Astrocyte (in vitro differentiated cells and primary cell): ENCODE measurements at regions not wholly inside any gene's neighbourhood (a gene's known extent, or its start where the extent isn't known, plus 50 kb on each side); places are given as distances from the start of the nearest gene placed in this dataset.

ENCODE experiments used
- EZH2 ChIP-seq: IDR thresholded peaks from 2 replicates; pipeline ENCODE4 v1.6.1; 2012; ENCODE audit warnings: mild to moderate bottlenecking, low read length, inconsistent platforms; ENCODE audit not compliant: insufficient read depth
- TF ChIP-seq, protein P1 (sequence below): IDR thresholded peaks from 2 replicates; pipeline ENCODE4 v1.5.1; 2011; ENCODE audit warnings: low read depth, mild to moderate bottlenecking, inconsistent platforms, low read length, moderate library complexity; ENCODE audit not compliant: insufficient read depth

DNA sequence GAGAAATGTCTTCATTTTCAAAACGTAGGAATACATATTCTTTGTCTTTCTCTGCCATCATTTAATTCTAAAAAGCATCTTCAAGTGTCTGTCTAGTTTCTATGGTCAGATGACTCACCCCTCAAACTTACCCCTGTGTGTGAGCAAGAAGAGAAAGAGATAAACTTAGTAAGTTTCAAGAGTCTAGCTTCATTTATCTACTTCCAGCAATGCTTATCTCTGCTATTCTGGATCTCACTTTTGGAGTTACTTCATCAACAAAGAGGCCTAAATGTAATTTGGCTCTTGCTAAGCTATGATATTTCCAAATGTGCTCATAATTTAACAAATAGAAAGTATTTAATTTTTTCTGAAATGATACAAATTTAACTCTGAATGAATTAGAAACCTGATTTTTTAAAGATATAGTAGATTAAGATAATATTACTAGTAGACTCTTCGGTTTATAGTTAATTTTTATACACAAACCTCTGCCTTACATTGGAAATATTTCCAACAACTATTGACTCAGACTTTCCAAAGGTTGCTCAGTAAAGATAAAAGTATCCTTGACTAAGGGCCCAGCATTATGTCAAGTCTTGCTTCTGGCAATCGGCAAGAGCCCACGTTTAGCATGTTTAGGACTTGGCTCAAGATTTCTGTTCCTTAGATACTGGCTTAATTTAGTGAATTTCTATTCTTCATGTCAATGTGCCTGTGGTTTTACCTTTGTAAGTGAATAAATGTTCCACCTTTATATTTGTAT lies 1511.0 kb upstream of the SLC10A2 start:
- TF ChIP-seq, protein P1, sequence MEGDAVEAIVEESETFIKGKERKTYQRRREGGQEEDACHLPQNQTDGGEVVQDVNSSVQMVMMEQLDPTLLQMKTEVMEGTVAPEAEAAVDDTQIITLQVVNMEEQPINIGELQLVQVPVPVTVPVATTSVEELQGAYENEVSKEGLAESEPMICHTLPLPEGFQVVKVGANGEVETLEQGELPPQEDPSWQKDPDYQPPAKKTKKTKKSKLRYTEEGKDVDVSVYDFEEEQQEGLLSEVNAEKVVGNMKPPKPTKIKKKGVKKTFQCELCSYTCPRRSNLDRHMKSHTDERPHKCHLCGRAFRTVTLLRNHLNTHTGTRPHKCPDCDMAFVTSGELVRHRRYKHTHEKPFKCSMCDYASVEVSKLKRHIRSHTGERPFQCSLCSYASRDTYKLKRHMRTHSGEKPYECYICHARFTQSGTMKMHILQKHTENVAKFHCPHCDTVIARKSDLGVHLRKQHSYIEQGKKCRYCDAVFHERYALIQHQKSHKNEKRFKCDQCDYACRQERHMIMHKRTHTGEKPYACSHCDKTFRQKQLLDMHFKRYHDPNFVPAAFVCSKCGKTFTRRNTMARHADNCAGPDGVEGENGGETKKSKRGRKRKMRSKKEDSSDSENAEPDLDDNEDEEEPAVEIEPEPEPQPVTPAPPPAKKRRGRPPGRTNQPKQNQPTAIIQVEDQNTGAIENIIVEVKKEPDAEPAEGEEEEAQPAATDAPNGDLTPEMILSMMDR = no peak
- TF ChIP-seq EZH2 = no peak
